H1 (cell line): ENCODE measurements at regions not wholly inside any gene's neighbourhood (a gene's known extent, or its start where the extent isn't known, plus 50 kb on each side); places are given as distances from the start of the nearest gene placed in this dataset.

Source experiments
- CTCF ChIA-PET: fragments of 300-600 bp; sonication (Branson Sonifier 250); formaldehyde crosslinking; loops from one replicate; lab custom pipeline; 2021; ENCODE audit not compliant: partially characterized antibody; lab: Charles Lee
- POLR2A ChIA-PET: fragments of 300-600 bp; sonication (Branson Sonifier 250); formaldehyde crosslinking; loops from one replicate; lab custom pipeline; 2021; ENCODE audit warnings: inconsistent platforms; ENCODE audit not compliant: partially characterized antibody; lab: Charles Lee
- DNase-seq, 2 experiments: peaks; one replicate each; pipeline versions ENCODE4 v3.0.0 to v3.0.0-alpha.2; 2010 to 2022; ENCODE audit warnings: low spot score in 2 of 2, low read depth in 1 of 2, mixed read lengths in 1 of 2
- FAIRE-seq: peaks from 2 replicates; lab custom pipeline; 2011; peaks lifted over from hg19 to GRCh38; lab: Jason Lieb, UNC
- H2AFZ ChIP-seq: 2 replicates; pipeline ENCODE4 v1.8.1; 2012; ENCODE audit warnings: low read length, inconsistent platforms
- H2AK5ac ChIP-seq: 2 replicates; pipeline ENCODE4 v1.6.1; 2013; ENCODE audit warnings: low read depth, low read length
- H2BK120ac ChIP-seq: replicated peaks from 2 replicates; pipeline ENCODE3; 2013; ENCODE audit warnings: low read depth, low read length, inconsistent platforms
- H2BK12ac ChIP-seq: 2 replicates; pipeline ENCODE4 v1.6.1; 2013; ENCODE audit warnings: low read depth, low read length
- H2BK15ac ChIP-seq: 2 replicates; pipeline ENCODE4 v1.6.1; 2013; ENCODE audit warnings: low read length
- H2BK20ac ChIP-seq: 2 replicates; pipeline ENCODE4 v1.6.1; 2013; ENCODE audit warnings: low read length
- H2BK5ac ChIP-seq: 2 replicates; pipeline ENCODE4 v1.6.1; 2013; ENCODE audit warnings: low read depth, low read length
- H3K14ac ChIP-seq: 2 replicates; pipeline ENCODE4 v1.6.1; 2013; ENCODE audit warnings: inconsistent platforms; ENCODE audit not compliant: insufficient read length
- H3K18ac ChIP-seq: 2 replicates; pipeline ENCODE4 v1.6.1; 2013; ENCODE audit warnings: low read length; ENCODE audit errors: extremely low read depth
- H3K23ac ChIP-seq: 2 replicates; pipeline ENCODE4 v1.6.1; 2013; ENCODE audit warnings: inconsistent platforms; ENCODE audit not compliant: insufficient read length
- H3K23me2 ChIP-seq: 2 replicates; pipeline ENCODE4 v1.6.1; 2013; ENCODE audit warnings: low read depth, low read length
- H3K27ac ChIP-seq: 2 replicates; pipeline ENCODE4 v1.6.1; 2011; ENCODE audit warnings: low read depth, low read length, inconsistent platforms
- H3K27me3 ChIP-seq, 4 experiments: replicated peaks in 1 of 4; 1 replicate in 1 of 4; 2 replicates in 3 of 4; pipeline versions ENCODE4 v1.6.1 to v1.8.1; 2011 to 2013; ENCODE audit warnings: low read length in 3 of 4, mild to moderate bottlenecking in 3 of 4, inconsistent platforms in 2 of 4, mixed read lengths in 2 of 4, moderate library complexity in 1 of 4; ENCODE audit not compliant: control insufficient read depth in 3 of 4, insufficient read depth in 3 of 4; ENCODE audit errors: extremely low read depth in 1 of 4
- H3K36me3 ChIP-seq, 4 experiments: 2 replicates each; pipeline versions ENCODE4 v1.6.1 to v1.8.1; 2011 to 2013; ENCODE audit warnings: mild to moderate bottlenecking in 4 of 4, low read length in 3 of 4, moderate library complexity in 2 of 4, control low read depth in 1 of 4, inconsistent platforms in 1 of 4; ENCODE audit not compliant: insufficient read depth in 4 of 4, control insufficient read depth in 2 of 4
- H3K4ac ChIP-seq: replicated peaks from 2 replicates; pipeline ENCODE3; 2013; ENCODE audit warnings: low read length, low read depth, mixed read lengths, inconsistent platforms; ENCODE audit not compliant: insufficient read length
- H3K4me1 ChIP-seq, 4 experiments: replicated peaks in 1 of 4; 1 replicate in 1 of 4; 2 replicates in 3 of 4; pipeline versions ENCODE4 v1.6.1 to v1.8.1; 2011 to 2013; ENCODE audit warnings: low read length in 3 of 4, inconsistent platforms in 2 of 4, mixed read lengths in 1 of 4; ENCODE audit not compliant: insufficient read depth in 4 of 4, control insufficient read depth in 3 of 4
- H3K4me2 ChIP-seq, 2 experiments: 2 replicates each; pipeline versions ENCODE4 v1.6.1 to v1.8.1; 2011 to 2013; ENCODE audit warnings: low read depth in 2 of 2, low read length in 2 of 2, control low read depth in 1 of 2, inconsistent platforms in 1 of 2, mild to moderate bottlenecking in 1 of 2; ENCODE audit not compliant: insufficient read depth in 1 of 2
- H3K4me3 ChIP-seq, 4 experiments: fragments of 200-600, 300-600 bp in 1 of 4; sonication (generic), shearing (Covaris generic), sonication (Bioruptor Twin) in 1 of 4; 2 replicates each; pipeline versions ENCODE4 v1.5.1 to v1.8.1; 2011 to 2016; ENCODE audit warnings: low read length in 4 of 4, low read depth in 3 of 4, control low read depth in 2 of 4, inconsistent platforms in 2 of 4, mild to moderate bottlenecking in 2 of 4, mixed read lengths in 1 of 4, moderate library complexity in 1 of 4; ENCODE audit not compliant: insufficient read depth in 2 of 4; ENCODE audit errors: extremely low read depth in 1 of 4
- H3K56ac ChIP-seq: replicated peaks from 2 replicates; pipeline ENCODE3; 2013; ENCODE audit warnings: low read depth, mild to moderate bottlenecking, mixed read lengths, low read length, inconsistent platforms; ENCODE audit not compliant: insufficient read length
- H3K79me1 ChIP-seq: 2 replicates; pipeline ENCODE4 v1.6.1; 2013; ENCODE audit warnings: low read depth, low read length, control low read depth
- H3K79me2 ChIP-seq, 2 experiments: 2 replicates each; pipeline versions ENCODE4 v1.6.1 to v1.8.1; 2012 to 2013; ENCODE audit warnings: low read length in 2 of 2, mild to moderate bottlenecking in 2 of 2, inconsistent platforms in 1 of 2; ENCODE audit not compliant: insufficient read depth in 2 of 2, control insufficient read depth in 1 of 2
- H3K9ac ChIP-seq, 4 experiments: replicated peaks in 1 of 4; 1 replicate in 1 of 4; 2 replicates in 3 of 4; pipeline versions ENCODE4 v1.6.1 to v1.8.1; 2011 to 2013; ENCODE audit warnings: low read depth in 3 of 4, low read length in 3 of 4, control low read depth in 2 of 4, mild to moderate bottlenecking in 2 of 4, moderate library complexity in 2 of 4, inconsistent platforms in 1 of 4; ENCODE audit errors: extremely low read depth in 1 of 4
- H3K9me3 ChIP-seq, 2 experiments: 2 replicates each; pipeline versions ENCODE4 v1.6.1 to v1.8.1; 2012 to 2013; ENCODE audit warnings: mild to moderate bottlenecking in 2 of 2, moderate library complexity in 2 of 2, control low read depth in 1 of 2, inconsistent platforms in 1 of 2, low read depth in 1 of 2, low read length in 1 of 2, mixed read lengths in 1 of 2; ENCODE audit not compliant: insufficient read depth in 2 of 2
- H4K20me1 ChIP-seq, 2 experiments: replicated peaks in 1 of 2; 2 replicates each; pipeline versions ENCODE3 to v1.8.1; 2011 to 2013; ENCODE audit warnings: inconsistent platforms in 2 of 2, low read length in 2 of 2, mild to moderate bottlenecking in 1 of 2; ENCODE audit not compliant: insufficient read depth in 2 of 2, control insufficient read depth in 1 of 2
- H4K5ac ChIP-seq: 2 replicates; pipeline ENCODE4 v1.6.1; 2013; ENCODE audit warnings: low read length, low read depth, mixed read lengths, inconsistent platforms; ENCODE audit not compliant: insufficient read length
- H4K8ac ChIP-seq: 2 replicates; pipeline ENCODE4 v1.8.0; 2013; ENCODE audit warnings: mild to moderate bottlenecking, moderate library complexity, low read length, inconsistent platforms; ENCODE audit not compliant: insufficient read depth; ENCODE audit errors: extremely low read depth
- H4K91ac ChIP-seq: replicated peaks from 2 replicates; pipeline ENCODE3; 2013; ENCODE audit warnings: low read length, mixed read lengths, inconsistent platforms; ENCODE audit not compliant: insufficient read length
- CREB1 ChIP-seq: IDR thresholded peaks from 2 replicates; pipeline ENCODE4 v1.6.1; 2012; ENCODE audit warnings: inconsistent platforms
- FOSL1 ChIP-seq: IDR thresholded peaks from 2 replicates; pipeline ENCODE4 v1.6.1; 2011; ENCODE audit warnings: mild to moderate bottlenecking, low read depth, low read length, moderate library complexity; ENCODE audit not compliant: insufficient read depth
- JUND ChIP-seq: IDR thresholded peaks from 2 replicates; pipeline ENCODE4 v1.6.1; 2011; ENCODE audit warnings: mild to moderate bottlenecking, improper control_type of control experiment, low read length
- KDM1A ChIP-seq: fragments of 200-600, 300-600 bp; sonication (generic); IDR thresholded peaks from 2 replicates; pipeline ENCODE4 v1.7.1; 2016; ENCODE audit warnings: mild to moderate bottlenecking, low read length, borderline replicate concordance
- POLR2A ChIP-seq, 2 experiments: IDR thresholded peaks; 1 replicate in 1 of 2; 2 replicates in 1 of 2; pipeline ENCODE4 v1.6.1; 2011; ENCODE audit warnings: low read depth in 2 of 2, low read length in 2 of 2, mild to moderate bottlenecking in 2 of 2; ENCODE audit errors: control extremely low read depth in 1 of 2
- POU5F1 ChIP-seq: IDR thresholded peaks from 2 replicates; pipeline ENCODE4 v1.6.1; 2011; ENCODE audit warnings: low read depth, mild to moderate bottlenecking, low read length, moderate library complexity
- SP2 ChIP-seq: IDR thresholded peaks from 2 replicates; pipeline ENCODE4 v1.6.1; 2012; ENCODE audit warnings: mild to moderate bottlenecking, low read length, inconsistent platforms
- SRF ChIP-seq: IDR thresholded peaks from 2 replicates; pipeline ENCODE4 v1.6.1; 2011; ENCODE audit warnings: mild to moderate bottlenecking, low read depth, low read length, moderate library complexity
- TCF12 ChIP-seq: IDR thresholded peaks from 2 replicates; pipeline ENCODE4 v1.6.1; 2011; ENCODE audit warnings: low read depth, mild to moderate bottlenecking, low read length
- TEAD4 ChIP-seq: IDR thresholded peaks from 2 replicates; pipeline ENCODE4 v1.6.1; 2012; ENCODE audit warnings: low read depth, low read length, inconsistent platforms, mixed read lengths
- ZNF274 ChIP-seq: IDR thresholded peaks from 2 replicates; pipeline ENCODE4 v1.7.0; 2012; ENCODE audit warnings: low read length, borderline replicate concordance; ENCODE audit errors: extremely low read depth
- TF ChIP-seq, protein P1 (sequence below): IDR thresholded peaks from 2 replicates; pipeline ENCODE4 v1.6.1; 2012; ENCODE audit warnings: inconsistent platforms
- TF ChIP-seq, protein P2 (sequence below), 3 experiments: IDR thresholded peaks; 1 replicate in 2 of 3; 2 replicates in 1 of 3; pipeline versions ENCODE4 v1.5.1 to v1.6.1; 2011; ENCODE audit warnings: low read length in 3 of 3, mild to moderate bottlenecking in 3 of 3, inconsistent platforms in 2 of 3, low read depth in 1 of 3, moderate library complexity in 1 of 3; ENCODE audit not compliant: insufficient read depth in 1 of 3; ENCODE audit errors: control extremely low read depth in 1 of 3
- TF ChIP-seq, protein P3 (sequence below): IDR thresholded peaks from 2 replicates; pipeline ENCODE4 v1.6.1; 2011; ENCODE audit warnings: low read depth, mild to moderate bottlenecking, low read length; ENCODE audit not compliant: insufficient read depth

DNA sequence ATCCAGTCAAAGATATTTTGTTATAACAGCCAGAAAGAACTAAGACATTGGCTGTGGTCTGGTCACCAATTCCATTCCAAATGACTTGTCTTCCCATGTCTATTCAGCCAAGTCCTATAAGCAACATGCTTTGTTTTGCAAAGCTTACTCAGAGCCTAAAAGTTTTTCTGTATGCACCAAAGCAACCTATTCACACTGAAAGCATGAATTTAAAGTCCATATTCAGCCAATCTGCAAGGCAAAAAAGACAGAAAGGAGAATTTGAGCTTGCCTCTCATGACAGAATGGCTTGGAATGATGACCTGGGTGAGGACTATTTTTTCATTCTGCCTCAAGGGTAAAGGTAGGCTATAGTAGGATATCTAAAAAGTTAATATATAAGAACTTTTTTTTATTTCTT, 323.2 kb upstream of the NOCT start:
- POLR2A ChIA-PET, result no interaction called here
- Histone ChIP-seq H3K4me1 (peaks cover 0 to 5% (median 0%) of the 10 kb centered on the region in 4 experiments; a peak in 3 of 7 replicates), H3K4me2 (no peak overlapping the region), H2BK20ac (no peak overlapping the region), H2BK5ac (no peak overlapping the region), H2BK120ac (no peak overlapping the region), H4K20me1 (no peaks in the 10 kb centered on the region), H3K36me3 (no peaks in the 10 kb centered on the region), H3K23ac (no peak overlapping the region), H3K79me1 (no peaks in the 10 kb centered on the region), H2BK15ac (no peak overlapping the region), H3K79me2 (no peaks in the 10 kb centered on the region), H3K14ac (no peak overlapping the region), H3K18ac (no peak overlapping the region), H4K8ac (no peak overlapping the region), H3K4ac (no peak overlapping the region), H3K23me2 (no peaks in the 10 kb centered on the region; the same call in 1 of the 2 replicates), H2AK5ac (no peak overlapping the region), H3K9me3 (no peaks in the 10 kb centered on the region), H3K27ac (no peak overlapping the region), H2BK12ac (no peak overlapping the region), H3K27me3 (no peaks in the 10 kb centered on the region), H3K4me3 (no peak overlapping the region), H4K5ac (no peak overlapping the region), H2AFZ (no peak overlapping the region), H4K91ac (no peak overlapping the region), H3K9ac (no peak overlapping the region), H3K56ac (no peak overlapping the region)
- DNase-seq (no peak), FAIRE-seq (no peak)
- CTCF ChIA-PET, result interaction anchor here (0.8 to 3.4 kb wide), 2 partner anchors 11 to 14 kb away, joined by 3 to 13 read pairs; no protein-coding TSS in a partner anchor
- TF ChIP-seq JUND, result no peak
- no peak for TF ChIP-seq SRF
- TF ChIP-seq TEAD4, result no peak
- TF ChIP-seq TCF12, result no peak
- TF ChIP-seq, protein P1, sequence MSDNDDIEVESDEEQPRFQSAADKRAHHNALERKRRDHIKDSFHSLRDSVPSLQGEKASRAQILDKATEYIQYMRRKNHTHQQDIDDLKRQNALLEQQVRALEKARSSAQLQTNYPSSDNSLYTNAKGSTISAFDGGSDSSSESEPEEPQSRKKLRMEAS, result no peak
- no peak for TF ChIP-seq POU5F1
- TF ChIP-seq KDM1A, result no peak
- TF ChIP-seq, protein P2, sequence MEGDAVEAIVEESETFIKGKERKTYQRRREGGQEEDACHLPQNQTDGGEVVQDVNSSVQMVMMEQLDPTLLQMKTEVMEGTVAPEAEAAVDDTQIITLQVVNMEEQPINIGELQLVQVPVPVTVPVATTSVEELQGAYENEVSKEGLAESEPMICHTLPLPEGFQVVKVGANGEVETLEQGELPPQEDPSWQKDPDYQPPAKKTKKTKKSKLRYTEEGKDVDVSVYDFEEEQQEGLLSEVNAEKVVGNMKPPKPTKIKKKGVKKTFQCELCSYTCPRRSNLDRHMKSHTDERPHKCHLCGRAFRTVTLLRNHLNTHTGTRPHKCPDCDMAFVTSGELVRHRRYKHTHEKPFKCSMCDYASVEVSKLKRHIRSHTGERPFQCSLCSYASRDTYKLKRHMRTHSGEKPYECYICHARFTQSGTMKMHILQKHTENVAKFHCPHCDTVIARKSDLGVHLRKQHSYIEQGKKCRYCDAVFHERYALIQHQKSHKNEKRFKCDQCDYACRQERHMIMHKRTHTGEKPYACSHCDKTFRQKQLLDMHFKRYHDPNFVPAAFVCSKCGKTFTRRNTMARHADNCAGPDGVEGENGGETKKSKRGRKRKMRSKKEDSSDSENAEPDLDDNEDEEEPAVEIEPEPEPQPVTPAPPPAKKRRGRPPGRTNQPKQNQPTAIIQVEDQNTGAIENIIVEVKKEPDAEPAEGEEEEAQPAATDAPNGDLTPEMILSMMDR (IDR thresholded peaks at IDR 0.05; ENCODE audit: control extremely low read depth in 1 of 3, insufficient read depth in 1 of 3, low read depth in 1 of 3, low read length in 3 of 3), result no peak
- TF ChIP-seq SP2, result no peak
- TF ChIP-seq FOSL1, result no peak
- TF ChIP-seq, protein P3, sequence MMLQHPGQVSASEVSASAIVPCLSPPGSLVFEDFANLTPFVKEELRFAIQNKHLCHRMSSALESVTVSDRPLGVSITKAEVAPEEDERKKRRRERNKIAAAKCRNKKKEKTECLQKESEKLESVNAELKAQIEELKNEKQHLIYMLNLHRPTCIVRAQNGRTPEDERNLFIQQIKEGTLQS, result no peak
- TF ChIP-seq CREB1, result no peak
- TF ChIP-seq POLR2A (IDR thresholded peaks at IDR 0.05; ENCODE audit: control extremely low read depth in 1 of 2, low read depth in 2 of 2, low read length in 2 of 2), result no peak
- no peak for TF ChIP-seq ZNF274
